SU-DHL-6 (cell line): ENCODE measurements at regions not wholly inside any gene's neighbourhood (a gene's known extent, or its start where the extent isn't known, plus 50 kb on each side); places are given as distances from the start of the nearest gene placed in this dataset.

Experiments used
- H2AFZ ChIP-seq: fragments of 200-600 bp; sonication (generic); 2 replicates; pipeline ENCODE4 v1.6.1; 2014; ENCODE audit warnings: low read depth, mild to moderate bottlenecking, moderate library complexity, mixed read lengths, antibody characterized with exemption, low read length; ENCODE audit not compliant: severe bottlenecking
- H3F3A ChIP-seq: fragments of 200-600 bp; shearing (Covaris generic); 2 replicates; pipeline ENCODE4 v1.6.0; 2016; ENCODE audit warnings: antibody characterized with exemption, mild to moderate bottlenecking; ENCODE audit not compliant: insufficient read depth
- H3K27ac ChIP-seq: fragments of 200-600 bp; sonication (generic); 2 replicates; pipeline ENCODE4 v1.5.1; 2016; ENCODE audit warnings: low read depth, mild to moderate bottlenecking, low read length, moderate library complexity, mixed read lengths
- H3K27me3 ChIP-seq: fragments of 200-600 bp; sonication (generic), shearing (Covaris generic); 2 replicates; pipeline ENCODE4 v1.6.0; 2014; ENCODE audit warnings: mild to moderate bottlenecking, low read length
- H3K36me3 ChIP-seq: fragments of 200-600 bp; sonication (generic); 2 replicates; pipeline ENCODE4 v1.6.1; 2014; ENCODE audit warnings: mild to moderate bottlenecking, low read length, mixed read lengths
- H3K4me2 ChIP-seq: fragments of 300-600, 200-600 bp; shearing (Covaris generic), sonication (generic); 2 replicates; pipeline ENCODE4 v1.6.0; 2014; ENCODE audit warnings: low read length, low read depth, mild to moderate bottlenecking; ENCODE audit not compliant: poor library complexity, severe bottlenecking
- H3K4me3 ChIP-seq: fragments of 200-600 bp; sonication (generic); 2 replicates; pipeline ENCODE4 v1.5.1; 2014; ENCODE audit warnings: antibody characterized with exemption, low read length, mild to moderate bottlenecking, mixed read lengths; ENCODE audit not compliant: insufficient read depth, poor library complexity, severe bottlenecking
- H3K79me2 ChIP-seq: fragments of 200-600 bp; sonication (generic); 2 replicates; pipeline ENCODE4 v1.6.1; 2014; ENCODE audit warnings: mild to moderate bottlenecking, low read length, moderate library complexity; ENCODE audit not compliant: insufficient read depth
- H3K9ac ChIP-seq: fragments of 200-600 bp; sonication (generic); 2 replicates; pipeline ENCODE4 v1.7.0; 2014; ENCODE audit warnings: mild to moderate bottlenecking, low read length
- H3K9me2 ChIP-seq: fragments of 200-600 bp; sonication (generic); replicated peaks from 2 replicates; pipeline ENCODE4 v1.6.1; 2014; ENCODE audit warnings: low read length; ENCODE audit not compliant: insufficient read depth
- H3K9me3 ChIP-seq: fragments of 200-600 bp; sonication (generic); 2 replicates; pipeline ENCODE4 v1.6.1; 2014; ENCODE audit warnings: low read length, mixed read lengths; ENCODE audit not compliant: insufficient read depth
- H4K20me1 ChIP-seq: fragments of 200-600 bp; sonication (generic); 2 replicates; pipeline ENCODE4 v1.6.1; 2014; ENCODE audit warnings: low read depth, mild to moderate bottlenecking, antibody characterized with exemption, low read length, moderate library complexity, mixed read lengths
- CTCF ChIP-seq: fragments of 200-600 bp; sonication (generic); IDR thresholded peaks from one replicate; pipeline ENCODE4 v1.5.1; 2017; ENCODE audit warnings: antibody characterized with exemption, mild to moderate bottlenecking, low read length, moderate library complexity; ENCODE audit not compliant: insufficient read depth, poor library complexity, severe bottlenecking
- EZH2phosphoT487 ChIP-seq: fragments of 200-600 bp; sonication (generic), shearing (Covaris generic); conservative IDR thresholded peaks from 2 replicates; pipeline ENCODE4 v1.6.1; 2018; ENCODE audit warnings: mild to moderate bottlenecking, antibody characterized with exemption, low read length, moderate library complexity, mixed read lengths

DNA sequence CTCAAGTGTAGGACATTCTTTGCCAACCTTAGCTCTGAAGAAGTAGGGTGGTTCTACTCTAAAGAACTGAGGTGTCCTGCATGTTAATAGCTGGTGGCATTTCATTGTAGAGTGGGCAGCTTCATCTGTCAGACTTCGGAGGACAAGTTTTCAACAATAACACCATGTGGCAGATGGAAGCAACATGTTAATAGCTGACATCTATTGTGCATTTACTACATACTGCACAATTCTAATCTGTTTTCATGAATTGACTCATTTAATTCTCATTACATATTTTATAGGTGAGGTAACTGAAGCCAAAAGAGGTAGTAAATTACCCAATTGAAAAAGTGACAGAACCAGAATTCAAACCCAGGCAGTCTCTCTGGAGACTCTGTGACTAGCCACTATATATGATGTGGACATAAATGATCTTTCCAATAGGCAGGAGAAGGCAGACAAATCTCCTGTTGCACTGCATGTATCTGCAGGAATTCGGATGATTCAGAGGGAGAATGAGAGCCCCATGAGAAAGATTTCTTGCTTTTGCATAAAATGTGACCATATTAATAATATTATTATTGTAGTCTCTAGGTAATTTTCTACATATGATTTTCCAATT lies 137.2 kb upstream of the E2F7 start:
- no peaks in the 10 kb centered on the region for H3K36me3 ChIP-seq
- H4K20me1 ChIP-seq = no peaks in the 10 kb centered on the region
- no peak overlapping the region for H3K4me3 ChIP-seq
- no peaks in the 10 kb centered on the region for H3K27me3 ChIP-seq
- no peaks in the 10 kb centered on the region for H3K79me2 ChIP-seq
- H3K27ac ChIP-seq = no peak overlapping the region
- H3K9me2 ChIP-seq = no peaks in the 10 kb centered on the region
- TF ChIP-seq EZH2phosphoT487 (no peak), CTCF (no peak)
- no peak overlapping the region for H3K9ac ChIP-seq
- no peaks in the 10 kb centered on the region for H3K9me3 ChIP-seq
- H3K4me2 ChIP-seq = no peak overlapping the region
- no peaks in the 10 kb centered on the region for H3F3A ChIP-seq
- H2AFZ ChIP-seq = no peak overlapping the region

- H3K4me3 ChIP-seq = no peak overlapping the region
Measured at GRCh38 chr12:77189901-77190416, 124.6 kb upstream of the E2F7 start.

GRCh38 chr12:77189458-77189857 lies 124.1 kb upstream of the E2F7 start:
- H3K9ac ChIP-seq = no peak overlapping the region
- H3K27me3 ChIP-seq = no peaks in the 10 kb centered on the region
- H3K27ac ChIP-seq = no peak overlapping the region
- TF ChIP-seq EZH2phosphoT487 (no peak), CTCF (no peak)
- no peaks in the 10 kb centered on the region for H4K20me1 ChIP-seq
- H3K36me3 ChIP-seq = no peaks in the 10 kb centered on the region
- H3K4me2 ChIP-seq = no peak overlapping the region
- H3K4me3 ChIP-seq = no peak overlapping the region
- H2AFZ ChIP-seq = no peak overlapping the region
- no peaks in the 10 kb centered on the region for H3K79me2 ChIP-seq
- H3F3A ChIP-seq = no peaks in the 10 kb centered on the region
- H3K9me3 ChIP-seq = no peaks in the 10 kb centered on the region
- no peaks in the 10 kb centered on the region for H3K9me2 ChIP-seq

More at GRCh38 chr12:77189901-77190416, 124.6 kb upstream of the E2F7 start:
- Histone ChIP-seq H3K36me3 (no peaks in the 10 kb centered on the region), H3K27me3 (no peaks in the 10 kb centered on the region), H2AFZ (no peak overlapping the region), H3K9me3 (no peaks in the 10 kb centered on the region), H3K79me2 (no peaks in the 10 kb centered on the region), H3K9me2 (no peaks in the 10 kb centered on the region), H3K27ac (no peak overlapping the region), H3F3A (no peaks in the 10 kb centered on the region), H3K4me2 (no peak overlapping the region), H3K9ac (no peak overlapping the region), H4K20me1 (no peaks in the 10 kb centered on the region)
- no peak for TF ChIP-seq CTCF
- no peak for TF ChIP-seq EZH2phosphoT487
